H1 (cell line): ENCODE measurements at regions not wholly inside any gene's neighbourhood (a gene's known extent, or its start where the extent isn't known, plus 50 kb on each side); places are given as distances from the start of the nearest gene placed in this dataset.
A peak's percentile ranks its signal among the peaks of the same experiment; 100 is the strongest.

Experiments used
- CTCF ChIA-PET: fragments of 300-600 bp; sonication (Branson Sonifier 250); formaldehyde crosslinking; loops from one replicate; lab custom pipeline; 2021; ENCODE audit not compliant: partially characterized antibody; lab: Charles Lee
- POLR2A ChIA-PET: fragments of 300-600 bp; sonication (Branson Sonifier 250); formaldehyde crosslinking; loops from one replicate; lab custom pipeline; 2021; ENCODE audit warnings: inconsistent platforms; ENCODE audit not compliant: partially characterized antibody; lab: Charles Lee
- DNase-seq, 2 experiments: peaks; one replicate each; pipeline versions ENCODE4 v3.0.0 to v3.0.0-alpha.2; 2010 to 2022; ENCODE audit warnings: low spot score in 2 of 2, low read depth in 1 of 2, mixed read lengths in 1 of 2
- FAIRE-seq: peaks from 2 replicates; lab custom pipeline; 2011; peaks lifted over from hg19 to GRCh38; lab: Jason Lieb, UNC
- H2AFZ ChIP-seq: 2 replicates; pipeline ENCODE4 v1.8.1; 2012; ENCODE audit warnings: low read length, inconsistent platforms
- H2AK5ac ChIP-seq: 2 replicates; pipeline ENCODE4 v1.6.1; 2013; ENCODE audit warnings: low read depth, low read length
- H2BK120ac ChIP-seq: replicated peaks from 2 replicates; pipeline ENCODE3; 2013; ENCODE audit warnings: low read depth, low read length, inconsistent platforms
- H2BK12ac ChIP-seq: 2 replicates; pipeline ENCODE4 v1.6.1; 2013; ENCODE audit warnings: low read depth, low read length
- H2BK15ac ChIP-seq: 2 replicates; pipeline ENCODE4 v1.6.1; 2013; ENCODE audit warnings: low read length
- H2BK20ac ChIP-seq: 2 replicates; pipeline ENCODE4 v1.6.1; 2013; ENCODE audit warnings: low read length
- H2BK5ac ChIP-seq: 2 replicates; pipeline ENCODE4 v1.6.1; 2013; ENCODE audit warnings: low read depth, low read length
- H3K14ac ChIP-seq: 2 replicates; pipeline ENCODE4 v1.6.1; 2013; ENCODE audit warnings: inconsistent platforms; ENCODE audit not compliant: insufficient read length
- H3K18ac ChIP-seq: 2 replicates; pipeline ENCODE4 v1.6.1; 2013; ENCODE audit warnings: low read length; ENCODE audit errors: extremely low read depth
- H3K23ac ChIP-seq: 2 replicates; pipeline ENCODE4 v1.6.1; 2013; ENCODE audit warnings: inconsistent platforms; ENCODE audit not compliant: insufficient read length
- H3K23me2 ChIP-seq: 2 replicates; pipeline ENCODE4 v1.6.1; 2013; ENCODE audit warnings: low read depth, low read length
- H3K27ac ChIP-seq: 2 replicates; pipeline ENCODE4 v1.6.1; 2011; ENCODE audit warnings: low read depth, low read length, inconsistent platforms
- H3K27me3 ChIP-seq, 4 experiments: replicated peaks in 1 of 4; 1 replicate in 1 of 4; 2 replicates in 3 of 4; pipeline versions ENCODE4 v1.6.1 to v1.8.1; 2011 to 2013; ENCODE audit warnings: low read length in 3 of 4, mild to moderate bottlenecking in 3 of 4, inconsistent platforms in 2 of 4, mixed read lengths in 2 of 4, moderate library complexity in 1 of 4; ENCODE audit not compliant: control insufficient read depth in 3 of 4, insufficient read depth in 3 of 4; ENCODE audit errors: extremely low read depth in 1 of 4
- H3K36me3 ChIP-seq, 4 experiments: 2 replicates each; pipeline versions ENCODE4 v1.6.1 to v1.8.1; 2011 to 2013; ENCODE audit warnings: mild to moderate bottlenecking in 4 of 4, low read length in 3 of 4, moderate library complexity in 2 of 4, control low read depth in 1 of 4, inconsistent platforms in 1 of 4; ENCODE audit not compliant: insufficient read depth in 4 of 4, control insufficient read depth in 2 of 4
- H3K4ac ChIP-seq: replicated peaks from 2 replicates; pipeline ENCODE3; 2013; ENCODE audit warnings: low read length, low read depth, mixed read lengths, inconsistent platforms; ENCODE audit not compliant: insufficient read length
- H3K4me1 ChIP-seq, 4 experiments: replicated peaks in 1 of 4; 1 replicate in 1 of 4; 2 replicates in 3 of 4; pipeline versions ENCODE4 v1.6.1 to v1.8.1; 2011 to 2013; ENCODE audit warnings: low read length in 3 of 4, inconsistent platforms in 2 of 4, mixed read lengths in 1 of 4; ENCODE audit not compliant: insufficient read depth in 4 of 4, control insufficient read depth in 3 of 4
- H3K4me2 ChIP-seq, 2 experiments: 2 replicates each; pipeline versions ENCODE4 v1.6.1 to v1.8.1; 2011 to 2013; ENCODE audit warnings: low read depth in 2 of 2, low read length in 2 of 2, control low read depth in 1 of 2, inconsistent platforms in 1 of 2, mild to moderate bottlenecking in 1 of 2; ENCODE audit not compliant: insufficient read depth in 1 of 2
- H3K4me3 ChIP-seq, 4 experiments: fragments of 200-600, 300-600 bp in 1 of 4; sonication (generic), shearing (Covaris generic), sonication (Bioruptor Twin) in 1 of 4; 2 replicates each; pipeline versions ENCODE4 v1.5.1 to v1.8.1; 2011 to 2016; ENCODE audit warnings: low read length in 4 of 4, low read depth in 3 of 4, control low read depth in 2 of 4, inconsistent platforms in 2 of 4, mild to moderate bottlenecking in 2 of 4, mixed read lengths in 1 of 4, moderate library complexity in 1 of 4; ENCODE audit not compliant: insufficient read depth in 2 of 4; ENCODE audit errors: extremely low read depth in 1 of 4
- H3K56ac ChIP-seq: replicated peaks from 2 replicates; pipeline ENCODE3; 2013; ENCODE audit warnings: low read depth, mild to moderate bottlenecking, mixed read lengths, low read length, inconsistent platforms; ENCODE audit not compliant: insufficient read length
- H3K79me1 ChIP-seq: 2 replicates; pipeline ENCODE4 v1.6.1; 2013; ENCODE audit warnings: low read depth, low read length, control low read depth
- H3K79me2 ChIP-seq, 2 experiments: 2 replicates each; pipeline versions ENCODE4 v1.6.1 to v1.8.1; 2012 to 2013; ENCODE audit warnings: low read length in 2 of 2, mild to moderate bottlenecking in 2 of 2, inconsistent platforms in 1 of 2; ENCODE audit not compliant: insufficient read depth in 2 of 2, control insufficient read depth in 1 of 2
- H3K9ac ChIP-seq, 4 experiments: replicated peaks in 1 of 4; 1 replicate in 1 of 4; 2 replicates in 3 of 4; pipeline versions ENCODE4 v1.6.1 to v1.8.1; 2011 to 2013; ENCODE audit warnings: low read depth in 3 of 4, low read length in 3 of 4, control low read depth in 2 of 4, mild to moderate bottlenecking in 2 of 4, moderate library complexity in 2 of 4, inconsistent platforms in 1 of 4; ENCODE audit errors: extremely low read depth in 1 of 4
- H3K9me3 ChIP-seq, 2 experiments: 2 replicates each; pipeline versions ENCODE4 v1.6.1 to v1.8.1; 2012 to 2013; ENCODE audit warnings: mild to moderate bottlenecking in 2 of 2, moderate library complexity in 2 of 2, control low read depth in 1 of 2, inconsistent platforms in 1 of 2, low read depth in 1 of 2, low read length in 1 of 2, mixed read lengths in 1 of 2; ENCODE audit not compliant: insufficient read depth in 2 of 2
- H4K20me1 ChIP-seq, 2 experiments: replicated peaks in 1 of 2; 2 replicates each; pipeline versions ENCODE3 to v1.8.1; 2011 to 2013; ENCODE audit warnings: inconsistent platforms in 2 of 2, low read length in 2 of 2, mild to moderate bottlenecking in 1 of 2; ENCODE audit not compliant: insufficient read depth in 2 of 2, control insufficient read depth in 1 of 2
- H4K5ac ChIP-seq: 2 replicates; pipeline ENCODE4 v1.6.1; 2013; ENCODE audit warnings: low read length, low read depth, mixed read lengths, inconsistent platforms; ENCODE audit not compliant: insufficient read length
- H4K8ac ChIP-seq: 2 replicates; pipeline ENCODE4 v1.8.0; 2013; ENCODE audit warnings: mild to moderate bottlenecking, moderate library complexity, low read length, inconsistent platforms; ENCODE audit not compliant: insufficient read depth; ENCODE audit errors: extremely low read depth
- H4K91ac ChIP-seq: replicated peaks from 2 replicates; pipeline ENCODE3; 2013; ENCODE audit warnings: low read length, mixed read lengths, inconsistent platforms; ENCODE audit not compliant: insufficient read length
- BACH1 ChIP-seq: IDR thresholded peaks from 2 replicates; pipeline ENCODE4 v1.6.1; 2012; ENCODE audit warnings: low read length, improper control_type of control experiment
- CBX5 ChIP-seq: fragments of 300-800, 300-1000 bp; sonication (generic); IDR thresholded peaks from 2 replicates; pipeline ENCODE4 v1.7.1; 2016; ENCODE audit warnings: antibody characterized with exemption, low read length, low read depth
- CBX8 ChIP-seq: fragments of 300-800, 300-1000 bp; sonication (generic); IDR thresholded peaks from 2 replicates; pipeline ENCODE4 v1.7.1; 2016; ENCODE audit warnings: low read depth, low read length, borderline replicate concordance
- EZH2 ChIP-seq: fragments of 200-600 bp; sonication (generic); IDR thresholded peaks from 2 replicates; pipeline ENCODE4 v1.7.1; 2012; ENCODE audit warnings: low read depth, mild to moderate bottlenecking, moderate library complexity, low read length, inconsistent platforms; ENCODE audit not compliant: severe bottlenecking
- HDAC6 ChIP-seq: IDR thresholded peaks from one replicate; pipeline ENCODE4 v1.7.1; 2012; ENCODE audit warnings: low read depth, mild to moderate bottlenecking, inconsistent platforms, low read length, moderate library complexity
- JUND ChIP-seq: IDR thresholded peaks from 2 replicates; pipeline ENCODE4 v1.6.1; 2011; ENCODE audit warnings: mild to moderate bottlenecking, improper control_type of control experiment, low read length
- RNF2 ChIP-seq: fragments of 200-900, 300-1000 bp; sonication (generic); IDR thresholded peaks from 2 replicates; pipeline ENCODE4 v1.7.1; 2016; ENCODE audit warnings: borderline replicate concordance, low read depth, mild to moderate bottlenecking, antibody characterized with exemption, low read length; ENCODE audit not compliant: poor library complexity, severe bottlenecking; ENCODE audit errors: missing control alignments
- SIRT6 ChIP-seq: IDR thresholded peaks from one replicate; pipeline ENCODE4 v1.7.1; 2012; ENCODE audit warnings: low read length, inconsistent platforms
- SIX5 ChIP-seq: IDR thresholded peaks from 2 replicates; pipeline ENCODE4 v1.6.1; 2011; ENCODE audit warnings: mild to moderate bottlenecking, low read depth, low read length
- SP4 ChIP-seq: IDR thresholded peaks from 2 replicates; pipeline ENCODE4 v1.6.1; 2012; ENCODE audit warnings: low read length, inconsistent platforms
- TAF7 ChIP-seq: optimal IDR thresholded peaks from 2 replicates; pipeline ENCODE3; 2011; ENCODE audit warnings: low read depth, mild to moderate bottlenecking, inconsistent platforms, low read length, moderate library complexity, borderline replicate concordance
- WGBS, 2 experiments: shearing (Covaris generic) in 1 of 2; methylation state at CpG; one replicate each; pipeline versions ENCODE4 v1.1.6 to v1.1.7; 2013 to 2015; ENCODE audit warnings: low lambda C conversion rate in 2 of 2, mixed read lengths in 2 of 2, inconsistent platforms in 1 of 2, low coverage in 1 of 2, missing lambda C conversion rate in 1 of 2; ENCODE audit not compliant: insufficient replicate concordance in 2 of 2, insufficient coverage in 1 of 2, insufficient read length in 1 of 2; ENCODE audit errors: extremely low coverage in 1 of 2, missing lambda C conversion rate in 1 of 2; 5-methylcytosine and 5-hydroxymethylcytosine counted together

GRCh38 chr3:161427347-161427746, 56.0 kb upstream of the SPTSSB start:
- Histone ChIP-seq H3K4ac (no peak overlapping the region), H2BK5ac (no peak overlapping the region), H2BK20ac (no peak overlapping the region), H4K8ac (no peak overlapping the region), H2BK15ac (no peak overlapping the region), H3K56ac (no peak overlapping the region), H3K27me3 (no peaks in the 10 kb centered on the region), H3K79me2 (no peaks in the 10 kb centered on the region), H3K18ac (0 out of 2 replicates have a peak overlapping the region, but pooled peaks have one; percentile 16), H3K14ac (no peak overlapping the region), H4K91ac (no peak overlapping the region), H3K27ac (no peak overlapping the region), H4K20me1 (no peaks in the 10 kb centered on the region), H3K36me3 (no peaks in the 10 kb centered on the region), H2BK12ac (no peak overlapping the region), H2BK120ac (no peak overlapping the region), H3K23me2 (no peaks in the 10 kb centered on the region), H3K23ac (no peak overlapping the region), H2AFZ (no peak overlapping the region), H4K5ac (no peak overlapping the region), H3K4me2 (no peak overlapping the region), H3K9ac (no peak overlapping the region), H3K4me3 (no peak overlapping the region), H3K4me1 (peaks cover 0 to 6% (median 2%) of the 10 kb centered on the region in 4 experiments; a peak in 6 of 7 replicates), H3K79me1 (no peaks in the 10 kb centered on the region), H2AK5ac (no peak overlapping the region), H3K9me3 (no peaks in the 10 kb centered on the region)
- WGBS, 2 experiments, result 52% methylated on average over 1 of the region's 1 CpG; no CpG with 5 or more reads in 1 of the 2 experiments
- DNase-seq (no peak), FAIRE-seq (peak; percentile 32)
- ChIA-PET POLR2A (no interaction called here), CTCF (interaction anchor here (0.8 kb wide), 1 partner anchor 134 kb away, joined by 4 read pairs; no protein-coding TSS in a partner anchor)
- TF ChIP-seq TAF7 (no peak), CBX5 (no peak), RNF2 (no peak), EZH2 (no peak), HDAC6 (no peak), JUND (no peak), SP4 (no peak), SIRT6 (no peak), SIX5 (no peak), CBX8 (no peak), BACH1 (no peak)
